Right lobe of liver (tissue), 4 donors: ENCODE measurements at regions not wholly inside any gene's neighbourhood (a gene's known extent, or its start where the extent isn't known, plus 50 kb on each side); places are given as distances from the start of the nearest gene placed in this dataset.

ENCODE experiments used
- CTCF ChIP-seq, 4 donors: fragments of 200-600 bp in 3 of 4; fragments of 450-650 bp in 1 of 4; IDR thresholded peaks; one replicate each; pipeline versions ENCODE4 v1.5.1 to v1.8.0; 2016 to 2022; ENCODE audit warnings: antibody characterized with exemption in 4 of 4, mild to moderate bottlenecking in 2 of 4
- POLR2A ChIP-seq: fragments of 450-650 bp; IDR thresholded peaks from one replicate; pipeline ENCODE4 v1.6.1; 2017; ENCODE audit warnings: antibody characterized with exemption, mild to moderate bottlenecking
- donor health status: DM: no; HTN: no; CAD: no.
- donor health status: DM: no; HTN: no; CAD: no.
- donor health status: DM: no; HTN: yes; CAD: no.

DNA sequence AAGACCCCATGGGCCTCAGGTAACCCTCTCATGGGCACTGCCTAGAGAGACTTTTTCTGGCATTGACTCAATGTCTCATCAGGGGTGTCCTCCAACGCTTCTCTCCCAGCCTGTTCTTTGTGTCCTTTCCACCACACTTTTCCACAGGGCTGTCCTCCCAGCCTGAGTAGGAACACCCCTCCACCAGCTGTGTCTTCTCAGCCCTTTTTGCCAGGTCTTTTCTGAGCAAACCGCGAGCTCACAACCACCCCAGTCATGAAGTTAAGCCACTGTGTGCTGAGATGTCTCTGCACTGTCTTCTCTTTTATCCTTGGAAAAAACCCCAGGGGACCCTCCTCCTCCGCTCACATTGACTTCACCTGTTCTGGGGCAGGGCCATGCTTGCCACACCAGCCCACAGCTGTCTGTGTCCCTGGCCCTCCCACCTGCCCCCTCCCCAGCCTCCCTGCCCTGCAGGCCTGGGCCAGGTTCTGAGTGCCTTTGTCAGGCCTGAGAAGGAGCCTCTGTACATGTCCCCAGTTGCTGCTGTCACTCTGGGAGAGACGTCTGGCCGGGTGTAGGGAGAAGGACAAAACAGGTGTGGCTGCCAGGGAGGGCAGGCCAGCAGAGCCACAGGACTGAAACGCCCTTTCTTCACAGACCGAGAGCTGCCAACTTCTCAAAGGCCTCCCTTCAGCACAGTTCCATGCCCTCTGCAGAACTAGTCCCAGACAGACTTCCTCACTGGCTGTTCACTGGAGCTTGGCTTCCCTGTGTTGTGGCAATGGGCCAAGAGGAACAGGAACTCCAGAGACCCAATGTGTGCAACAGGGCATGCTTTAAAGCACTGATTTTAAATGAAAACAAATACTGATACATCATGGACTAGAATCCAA is 50.5 kb upstream of the PNMA1 start:
- TF ChIP-seq CTCF (IDR thresholded peaks at IDR 0.05) (no peak), POLR2A (no peak)
